H1 (cell line): ENCODE measurements at regions not wholly inside any gene's neighbourhood (a gene's known extent, or its start where the extent isn't known, plus 50 kb on each side); places are given as distances from the start of the nearest gene placed in this dataset.
A peak's percentile ranks its signal among the peaks of the same experiment; 100 is the strongest.

ENCODE experiments used
- CTCF ChIA-PET: fragments of 300-600 bp; sonication (Branson Sonifier 250); formaldehyde crosslinking; loops from one replicate; lab custom pipeline; 2021; ENCODE audit not compliant: partially characterized antibody; lab: Charles Lee
- POLR2A ChIA-PET: fragments of 300-600 bp; sonication (Branson Sonifier 250); formaldehyde crosslinking; loops from one replicate; lab custom pipeline; 2021; ENCODE audit warnings: inconsistent platforms; ENCODE audit not compliant: partially characterized antibody; lab: Charles Lee
- DNase-seq, 2 experiments: peaks; one replicate each; pipeline versions ENCODE4 v3.0.0 to v3.0.0-alpha.2; 2010 to 2022; ENCODE audit warnings: low spot score in 2 of 2, low read depth in 1 of 2, mixed read lengths in 1 of 2
- FAIRE-seq: peaks from 2 replicates; lab custom pipeline; 2011; peaks lifted over from hg19 to GRCh38; lab: Jason Lieb, UNC
- H2AFZ ChIP-seq: 2 replicates; pipeline ENCODE4 v1.8.1; 2012; ENCODE audit warnings: low read length, inconsistent platforms
- H2AK5ac ChIP-seq: 2 replicates; pipeline ENCODE4 v1.6.1; 2013; ENCODE audit warnings: low read depth, low read length
- H2BK120ac ChIP-seq: replicated peaks from 2 replicates; pipeline ENCODE3; 2013; ENCODE audit warnings: low read depth, low read length, inconsistent platforms
- H2BK12ac ChIP-seq: 2 replicates; pipeline ENCODE4 v1.6.1; 2013; ENCODE audit warnings: low read depth, low read length
- H2BK15ac ChIP-seq: 2 replicates; pipeline ENCODE4 v1.6.1; 2013; ENCODE audit warnings: low read length
- H2BK20ac ChIP-seq: 2 replicates; pipeline ENCODE4 v1.6.1; 2013; ENCODE audit warnings: low read length
- H2BK5ac ChIP-seq: 2 replicates; pipeline ENCODE4 v1.6.1; 2013; ENCODE audit warnings: low read depth, low read length
- H3K14ac ChIP-seq: 2 replicates; pipeline ENCODE4 v1.6.1; 2013; ENCODE audit warnings: inconsistent platforms; ENCODE audit not compliant: insufficient read length
- H3K18ac ChIP-seq: 2 replicates; pipeline ENCODE4 v1.6.1; 2013; ENCODE audit warnings: low read length; ENCODE audit errors: extremely low read depth
- H3K23ac ChIP-seq: 2 replicates; pipeline ENCODE4 v1.6.1; 2013; ENCODE audit warnings: inconsistent platforms; ENCODE audit not compliant: insufficient read length
- H3K23me2 ChIP-seq: 2 replicates; pipeline ENCODE4 v1.6.1; 2013; ENCODE audit warnings: low read depth, low read length
- H3K27ac ChIP-seq: 2 replicates; pipeline ENCODE4 v1.6.1; 2011; ENCODE audit warnings: low read depth, low read length, inconsistent platforms
- H3K27me3 ChIP-seq, 4 experiments: replicated peaks in 1 of 4; 1 replicate in 1 of 4; 2 replicates in 3 of 4; pipeline versions ENCODE4 v1.6.1 to v1.8.1; 2011 to 2013; ENCODE audit warnings: low read length in 3 of 4, mild to moderate bottlenecking in 3 of 4, inconsistent platforms in 2 of 4, mixed read lengths in 2 of 4, moderate library complexity in 1 of 4; ENCODE audit not compliant: control insufficient read depth in 3 of 4, insufficient read depth in 3 of 4; ENCODE audit errors: extremely low read depth in 1 of 4
- H3K36me3 ChIP-seq, 4 experiments: 2 replicates each; pipeline versions ENCODE4 v1.6.1 to v1.8.1; 2011 to 2013; ENCODE audit warnings: mild to moderate bottlenecking in 4 of 4, low read length in 3 of 4, moderate library complexity in 2 of 4, control low read depth in 1 of 4, inconsistent platforms in 1 of 4; ENCODE audit not compliant: insufficient read depth in 4 of 4, control insufficient read depth in 2 of 4
- H3K4ac ChIP-seq: replicated peaks from 2 replicates; pipeline ENCODE3; 2013; ENCODE audit warnings: low read length, low read depth, mixed read lengths, inconsistent platforms; ENCODE audit not compliant: insufficient read length
- H3K4me1 ChIP-seq, 4 experiments: replicated peaks in 1 of 4; 1 replicate in 1 of 4; 2 replicates in 3 of 4; pipeline versions ENCODE4 v1.6.1 to v1.8.1; 2011 to 2013; ENCODE audit warnings: low read length in 3 of 4, inconsistent platforms in 2 of 4, mixed read lengths in 1 of 4; ENCODE audit not compliant: insufficient read depth in 4 of 4, control insufficient read depth in 3 of 4
- H3K4me2 ChIP-seq, 2 experiments: 2 replicates each; pipeline versions ENCODE4 v1.6.1 to v1.8.1; 2011 to 2013; ENCODE audit warnings: low read depth in 2 of 2, low read length in 2 of 2, control low read depth in 1 of 2, inconsistent platforms in 1 of 2, mild to moderate bottlenecking in 1 of 2; ENCODE audit not compliant: insufficient read depth in 1 of 2
- H3K4me3 ChIP-seq, 4 experiments: fragments of 200-600, 300-600 bp in 1 of 4; sonication (generic), shearing (Covaris generic), sonication (Bioruptor Twin) in 1 of 4; 2 replicates each; pipeline versions ENCODE4 v1.5.1 to v1.8.1; 2011 to 2016; ENCODE audit warnings: low read length in 4 of 4, low read depth in 3 of 4, control low read depth in 2 of 4, inconsistent platforms in 2 of 4, mild to moderate bottlenecking in 2 of 4, mixed read lengths in 1 of 4, moderate library complexity in 1 of 4; ENCODE audit not compliant: insufficient read depth in 2 of 4; ENCODE audit errors: extremely low read depth in 1 of 4
- H3K56ac ChIP-seq: replicated peaks from 2 replicates; pipeline ENCODE3; 2013; ENCODE audit warnings: low read depth, mild to moderate bottlenecking, mixed read lengths, low read length, inconsistent platforms; ENCODE audit not compliant: insufficient read length
- H3K79me1 ChIP-seq: 2 replicates; pipeline ENCODE4 v1.6.1; 2013; ENCODE audit warnings: low read depth, low read length, control low read depth
- H3K79me2 ChIP-seq, 2 experiments: 2 replicates each; pipeline versions ENCODE4 v1.6.1 to v1.8.1; 2012 to 2013; ENCODE audit warnings: low read length in 2 of 2, mild to moderate bottlenecking in 2 of 2, inconsistent platforms in 1 of 2; ENCODE audit not compliant: insufficient read depth in 2 of 2, control insufficient read depth in 1 of 2
- H3K9ac ChIP-seq, 4 experiments: replicated peaks in 1 of 4; 1 replicate in 1 of 4; 2 replicates in 3 of 4; pipeline versions ENCODE4 v1.6.1 to v1.8.1; 2011 to 2013; ENCODE audit warnings: low read depth in 3 of 4, low read length in 3 of 4, control low read depth in 2 of 4, mild to moderate bottlenecking in 2 of 4, moderate library complexity in 2 of 4, inconsistent platforms in 1 of 4; ENCODE audit errors: extremely low read depth in 1 of 4
- H3K9me3 ChIP-seq, 2 experiments: 2 replicates each; pipeline versions ENCODE4 v1.6.1 to v1.8.1; 2012 to 2013; ENCODE audit warnings: mild to moderate bottlenecking in 2 of 2, moderate library complexity in 2 of 2, control low read depth in 1 of 2, inconsistent platforms in 1 of 2, low read depth in 1 of 2, low read length in 1 of 2, mixed read lengths in 1 of 2; ENCODE audit not compliant: insufficient read depth in 2 of 2
- H4K20me1 ChIP-seq, 2 experiments: replicated peaks in 1 of 2; 2 replicates each; pipeline versions ENCODE3 to v1.8.1; 2011 to 2013; ENCODE audit warnings: inconsistent platforms in 2 of 2, low read length in 2 of 2, mild to moderate bottlenecking in 1 of 2; ENCODE audit not compliant: insufficient read depth in 2 of 2, control insufficient read depth in 1 of 2
- H4K5ac ChIP-seq: 2 replicates; pipeline ENCODE4 v1.6.1; 2013; ENCODE audit warnings: low read length, low read depth, mixed read lengths, inconsistent platforms; ENCODE audit not compliant: insufficient read length
- H4K8ac ChIP-seq: 2 replicates; pipeline ENCODE4 v1.8.0; 2013; ENCODE audit warnings: mild to moderate bottlenecking, moderate library complexity, low read length, inconsistent platforms; ENCODE audit not compliant: insufficient read depth; ENCODE audit errors: extremely low read depth
- H4K91ac ChIP-seq: replicated peaks from 2 replicates; pipeline ENCODE3; 2013; ENCODE audit warnings: low read length, mixed read lengths, inconsistent platforms; ENCODE audit not compliant: insufficient read length
- NANOG ChIP-seq: IDR thresholded peaks from 2 replicates; pipeline ENCODE4 v1.6.1; 2011; ENCODE audit warnings: low read length, low read depth, mild to moderate bottlenecking, inconsistent platforms; ENCODE audit not compliant: insufficient read depth, poor library complexity, severe bottlenecking
- TEAD4 ChIP-seq: IDR thresholded peaks from 2 replicates; pipeline ENCODE4 v1.6.1; 2012; ENCODE audit warnings: low read depth, low read length, inconsistent platforms, mixed read lengths
- WGBS, 2 experiments: shearing (Covaris generic) in 1 of 2; methylation state at CpG; one replicate each; pipeline versions ENCODE4 v1.1.6 to v1.1.7; 2013 to 2015; ENCODE audit warnings: low lambda C conversion rate in 2 of 2, mixed read lengths in 2 of 2, inconsistent platforms in 1 of 2, low coverage in 1 of 2, missing lambda C conversion rate in 1 of 2; ENCODE audit not compliant: insufficient replicate concordance in 2 of 2, insufficient coverage in 1 of 2, insufficient read length in 1 of 2; ENCODE audit errors: extremely low coverage in 1 of 2, missing lambda C conversion rate in 1 of 2; 5-methylcytosine and 5-hydroxymethylcytosine counted together

DNA sequence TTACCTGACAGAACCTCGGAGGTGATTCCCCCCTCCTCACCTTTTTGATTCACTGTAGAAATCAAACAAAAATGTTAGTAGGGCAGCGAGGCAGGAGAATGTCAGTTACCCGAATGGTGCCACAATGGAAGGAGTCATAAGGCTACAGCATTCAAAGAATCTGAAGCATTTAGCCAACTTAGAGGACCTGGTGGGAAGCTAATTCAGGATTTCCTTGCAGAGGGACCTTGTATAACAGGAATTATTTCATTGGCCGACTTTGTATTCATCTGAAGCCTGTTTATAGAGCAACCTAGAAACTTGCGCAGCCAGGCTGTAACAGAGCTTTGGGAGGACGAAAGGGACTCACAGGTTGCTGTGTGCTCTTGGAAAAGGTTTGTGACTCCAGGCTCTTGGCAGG, 129.1 kb upstream of the MMADHC start:
- no peak overlapping the region for H4K5ac ChIP-seq
- CTCF ChIA-PET, result interaction anchor here (0.6 to 1.7 kb wide), 13 partner anchors 13 to 749 kb away, joined by 3 to 9 read pairs (median 4); no protein-coding TSS in a partner anchor
- peak in 1 of 2 experiments; percentile 23 for DNase-seq

More for the DNA sequence above, 129.1 kb upstream of the MMADHC start:
- Histone ChIP-seq H3K18ac (no peak overlapping the region), H3K23me2 (no peaks in the 10 kb centered on the region), H3K79me1 (no peaks in the 10 kb centered on the region), H3K36me3 (no peaks in the 10 kb centered on the region), H3K4me3 (no peak overlapping the region), H2AK5ac (no peak overlapping the region), H2BK20ac (no peak overlapping the region), H3K27me3 (peaks cover 0 to 1% (median 0%) of the 10 kb centered on the region in 4 experiments; a peak in 1 of 7 replicates), H3K4ac (no peak overlapping the region), H3K27ac (no peak overlapping the region), H4K8ac (no peak overlapping the region), H3K79me2 (no peaks in the 10 kb centered on the region), H2AFZ (peak overlapping the region; percentile 96), H3K23ac (no peak overlapping the region), H3K56ac (no peak overlapping the region), H4K20me1 (no peaks in the 10 kb centered on the region), H2BK12ac (no peak overlapping the region), H2BK120ac (no peak overlapping the region), H2BK15ac (no peak overlapping the region), H3K4me2 (no peak overlapping the region), H3K4me1 (peaks cover 0 to 7% (median under 1%) of the 10 kb centered on the region in 4 experiments; a peak in 2 of 7 replicates), H3K9ac (no peak overlapping the region), H3K9me3 (no peaks in the 10 kb centered on the region), H2BK5ac (no peak overlapping the region), H3K14ac (no peak overlapping the region), H4K91ac (no peak overlapping the region)
- TF ChIP-seq TEAD4 (peak; percentile 74; the same call in 1 of the 2 replicates), NANOG (no peak)
- 68% methylated on average over 6 of the region's 6 CpGs; no CpG with 5 or more reads in 1 of the 2 experiments for WGBS, 2 experiments
- POLR2A ChIA-PET, result interaction anchor here (0.6 kb wide), 1 partner anchor 35 kb away, joined by 3 read pairs; no protein-coding TSS in a partner anchor
- peak; percentile 36 for FAIRE-seq
